Osteoblast (primary cell): ENCODE measurements at regions not wholly inside any gene's neighbourhood (a gene's known extent, or its start where the extent isn't known, plus 50 kb on each side); places are given as distances from the start of the nearest gene placed in this dataset.

Source experiments
- DNase-seq: peaks from one replicate; pipeline ENCODE4 v3.0.0; 2011; ENCODE audit warnings: low spot score, mixed read lengths; ENCODE audit not compliant: insufficient read length; ENCODE audit errors: missing footprints
- H2AFZ ChIP-seq: 2 replicates; pipeline ENCODE4 v1.6.0; 2011; ENCODE audit warnings: mild to moderate bottlenecking, low read length
- H3K27ac ChIP-seq: 2 replicates; pipeline ENCODE4 v1.5.1; 2011; ENCODE audit warnings: mild to moderate bottlenecking, low read depth, low read length, moderate library complexity
- H3K27me3 ChIP-seq: 2 replicates; pipeline ENCODE4 v1.6.0; 2012; ENCODE audit warnings: mild to moderate bottlenecking, control low read depth, inconsistent platforms, low read length, moderate library complexity; ENCODE audit not compliant: insufficient read depth
- H3K36me3 ChIP-seq: 2 replicates; pipeline ENCODE4 v1.5.1; 2011; ENCODE audit warnings: mild to moderate bottlenecking, low read length, control low read depth, moderate library complexity; ENCODE audit not compliant: insufficient read depth
- H3K4me1 ChIP-seq: 2 replicates; pipeline ENCODE4 v1.5.1; 2011; ENCODE audit warnings: mild to moderate bottlenecking, low read length, control low read depth, moderate library complexity; ENCODE audit not compliant: insufficient read depth
- H3K4me2 ChIP-seq: 2 replicates; pipeline ENCODE4 v1.6.0; 2011; ENCODE audit warnings: mild to moderate bottlenecking, low read length; ENCODE audit not compliant: insufficient read depth
- H3K4me3 ChIP-seq: fragments of 200-600 bp; sonication (generic); 3 replicates; pipeline ENCODE4 v1.5.1; 2012; ENCODE audit warnings: mild to moderate bottlenecking, low read length, inconsistent platforms; ENCODE audit not compliant: insufficient read depth
- H3K79me2 ChIP-seq: 2 replicates; pipeline ENCODE4 v1.6.0; 2012; ENCODE audit warnings: mild to moderate bottlenecking, low read length, control low read depth, inconsistent platforms; ENCODE audit not compliant: insufficient read depth
- H3K9me3 ChIP-seq: 2 replicates; pipeline ENCODE4 v1.5.1; 2011; ENCODE audit warnings: low read depth, low read length, control low read depth
- H4K20me1 ChIP-seq: 2 replicates; pipeline ENCODE4 v1.6.0; 2012; ENCODE audit warnings: mild to moderate bottlenecking, low read length, control low read depth; ENCODE audit not compliant: insufficient read depth
- TF ChIP-seq, protein P1 (sequence below): IDR thresholded peaks from 2 replicates; pipeline ENCODE4 v1.5.1; 2011; ENCODE audit warnings: mild to moderate bottlenecking, low read depth, low read length, moderate library complexity; ENCODE audit errors: extremely low read depth

DNA sequence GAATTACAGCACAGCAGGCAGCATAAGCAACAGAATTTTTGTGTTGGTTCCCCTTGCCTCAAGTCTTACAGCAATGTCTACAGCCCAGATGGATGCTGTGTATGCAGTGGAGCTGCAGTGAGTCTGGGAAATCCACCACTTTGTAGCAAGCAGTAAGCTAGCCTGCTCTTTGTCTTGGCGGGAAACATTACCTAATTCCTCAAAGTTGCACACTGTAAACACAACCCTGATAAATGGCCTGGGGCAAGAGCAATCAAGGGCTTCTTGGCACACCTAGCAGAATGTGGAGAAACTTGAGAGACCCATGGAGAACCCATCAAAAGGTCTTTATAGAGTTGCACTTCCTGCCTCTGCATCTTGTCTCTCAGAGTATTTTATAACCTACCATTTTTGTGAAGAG lies 102.0 kb upstream of the FOXP2 start:
- TF ChIP-seq, protein P1, sequence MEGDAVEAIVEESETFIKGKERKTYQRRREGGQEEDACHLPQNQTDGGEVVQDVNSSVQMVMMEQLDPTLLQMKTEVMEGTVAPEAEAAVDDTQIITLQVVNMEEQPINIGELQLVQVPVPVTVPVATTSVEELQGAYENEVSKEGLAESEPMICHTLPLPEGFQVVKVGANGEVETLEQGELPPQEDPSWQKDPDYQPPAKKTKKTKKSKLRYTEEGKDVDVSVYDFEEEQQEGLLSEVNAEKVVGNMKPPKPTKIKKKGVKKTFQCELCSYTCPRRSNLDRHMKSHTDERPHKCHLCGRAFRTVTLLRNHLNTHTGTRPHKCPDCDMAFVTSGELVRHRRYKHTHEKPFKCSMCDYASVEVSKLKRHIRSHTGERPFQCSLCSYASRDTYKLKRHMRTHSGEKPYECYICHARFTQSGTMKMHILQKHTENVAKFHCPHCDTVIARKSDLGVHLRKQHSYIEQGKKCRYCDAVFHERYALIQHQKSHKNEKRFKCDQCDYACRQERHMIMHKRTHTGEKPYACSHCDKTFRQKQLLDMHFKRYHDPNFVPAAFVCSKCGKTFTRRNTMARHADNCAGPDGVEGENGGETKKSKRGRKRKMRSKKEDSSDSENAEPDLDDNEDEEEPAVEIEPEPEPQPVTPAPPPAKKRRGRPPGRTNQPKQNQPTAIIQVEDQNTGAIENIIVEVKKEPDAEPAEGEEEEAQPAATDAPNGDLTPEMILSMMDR, result no peak
- Histone ChIP-seq H3K27me3 (no peaks in the 10 kb centered on the region), H3K36me3 (no peaks in the 10 kb centered on the region), H3K4me3 (no peak overlapping the region), H3K4me2 (no peak overlapping the region), H4K20me1 (no peaks in the 10 kb centered on the region), H3K9me3 (no peaks in the 10 kb centered on the region), H3K27ac (no peak overlapping the region), H3K79me2 (no peaks in the 10 kb centered on the region), H3K4me1 (no peaks in the 10 kb centered on the region), H2AFZ (no peak overlapping the region)
- DNase-seq, result no peak

DNA sequence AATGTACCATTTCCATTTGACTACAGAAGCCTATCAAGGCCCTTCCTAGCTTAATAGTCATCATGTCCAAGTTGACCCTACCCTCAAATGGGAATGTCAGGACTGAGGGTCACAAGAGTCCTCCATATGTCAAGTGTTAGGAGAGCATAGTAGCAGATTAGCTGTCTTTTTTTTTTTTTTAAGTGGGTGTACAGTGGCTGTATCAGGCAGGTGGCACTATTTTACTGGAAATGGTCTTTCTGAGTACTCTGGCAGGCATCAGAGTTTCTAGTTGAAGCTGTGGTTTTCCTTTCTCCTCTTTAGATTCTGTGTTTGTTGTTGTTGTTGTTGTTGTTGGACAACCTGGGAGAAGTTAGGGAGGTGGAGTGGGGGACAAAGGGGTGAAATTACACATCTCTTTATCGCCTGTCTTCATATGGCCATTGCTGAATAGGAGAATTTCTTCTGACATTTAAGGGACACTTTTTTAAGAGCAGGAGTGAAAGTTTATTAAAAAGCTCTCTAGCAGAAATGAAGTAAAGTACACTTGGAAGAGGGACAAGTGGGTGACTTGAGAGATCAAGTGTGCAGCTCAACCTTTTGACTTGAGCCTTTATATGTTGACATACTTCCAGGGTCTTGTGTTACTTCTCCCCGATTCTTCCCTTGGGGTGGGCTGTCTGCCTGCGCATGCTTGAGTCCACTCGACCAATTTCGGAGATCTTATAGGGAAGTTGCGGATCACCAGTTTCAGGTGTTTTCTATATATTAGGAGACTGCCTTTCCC lies 104.1 kb upstream of the FOXP2 start:
- no peak overlapping the region for H3K4me3 ChIP-seq
- H3K27me3 ChIP-seq, result no peaks in the 10 kb centered on the region
- H3K79me2 ChIP-seq, result no peaks in the 10 kb centered on the region
- no peaks in the 10 kb centered on the region for H3K4me1 ChIP-seq
- no peak overlapping the region for H3K27ac ChIP-seq
- H3K36me3 ChIP-seq, result no peaks in the 10 kb centered on the region
- no peak overlapping the region for H2AFZ ChIP-seq
- no peaks in the 10 kb centered on the region for H3K9me3 ChIP-seq
- no peak for DNase-seq
- TF ChIP-seq, protein P1, result no peak
- H4K20me1 ChIP-seq, result no peaks in the 10 kb centered on the region
- H3K4me2 ChIP-seq, result no peak overlapping the region

DNA sequence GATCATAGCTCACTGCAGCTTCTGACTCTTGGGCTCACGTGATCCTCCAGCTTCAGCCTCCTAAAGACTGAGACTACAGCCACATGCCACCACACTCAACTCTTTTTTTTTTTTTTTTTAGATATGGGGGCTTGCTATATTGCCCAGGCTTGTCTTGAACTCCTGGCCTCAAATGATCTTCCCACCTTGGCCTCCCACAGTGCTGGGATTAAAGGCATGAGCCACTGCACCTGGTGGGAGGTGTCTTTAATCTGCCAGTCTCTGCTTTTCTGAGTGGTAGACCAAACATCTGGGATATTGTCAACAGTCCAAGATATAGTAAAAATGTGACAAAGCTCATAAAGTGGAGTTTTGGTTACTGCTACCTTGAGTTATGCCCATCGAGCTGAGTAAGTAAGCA lies 104.9 kb upstream of the FOXP2 start:
- Histone ChIP-seq H3K27ac (no peak overlapping the region), H2AFZ (no peak overlapping the region), H3K4me3 (no peak overlapping the region), H4K20me1 (no peaks in the 10 kb centered on the region), H3K36me3 (no peaks in the 10 kb centered on the region), H3K27me3 (no peaks in the 10 kb centered on the region), H3K9me3 (no peaks in the 10 kb centered on the region), H3K4me2 (no peak overlapping the region), H3K4me1 (no peaks in the 10 kb centered on the region), H3K79me2 (no peaks in the 10 kb centered on the region)
- no peak for DNase-seq
- TF ChIP-seq, protein P1, result no peak

DNA sequence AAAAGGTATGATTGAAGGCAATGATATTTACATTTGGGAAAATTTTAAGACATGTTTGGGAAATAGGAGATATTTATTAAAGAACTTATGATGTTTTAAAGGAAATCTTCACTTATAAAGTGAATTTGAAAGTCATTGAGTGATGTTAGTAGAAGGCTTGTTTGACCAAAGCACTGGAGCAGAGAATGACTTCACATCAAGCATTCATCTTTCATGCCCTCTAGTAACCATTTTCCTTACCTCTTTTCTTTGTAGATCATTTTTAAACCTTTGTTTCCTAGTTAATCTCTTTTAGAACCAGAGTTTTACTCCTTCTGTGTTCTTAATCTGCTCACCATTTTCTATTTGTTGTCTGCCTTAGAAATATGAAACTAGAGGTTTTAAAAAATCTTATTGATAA lies 111.3 kb upstream of the FOXP2 start:
- Histone ChIP-seq H3K9me3 (no peaks in the 10 kb centered on the region), H3K79me2 (no peaks in the 10 kb centered on the region), H3K4me3 (no peak overlapping the region), H3K27ac (no peak overlapping the region), H2AFZ (no peak overlapping the region), H3K27me3 (no peaks in the 10 kb centered on the region), H3K4me2 (no peak overlapping the region), H3K36me3 (no peaks in the 10 kb centered on the region), H3K4me1 (no peaks in the 10 kb centered on the region), H4K20me1 (no peaks in the 10 kb centered on the region)
- no peak for DNase-seq
- TF ChIP-seq, protein P1, result no peak
